ENCODE measurements at regions not wholly inside any gene's neighbourhood (a gene's known extent, or its start where the extent isn't known, plus 50 kb on each side); places are given as distances from the start of the nearest gene placed in this dataset.

DNA sequence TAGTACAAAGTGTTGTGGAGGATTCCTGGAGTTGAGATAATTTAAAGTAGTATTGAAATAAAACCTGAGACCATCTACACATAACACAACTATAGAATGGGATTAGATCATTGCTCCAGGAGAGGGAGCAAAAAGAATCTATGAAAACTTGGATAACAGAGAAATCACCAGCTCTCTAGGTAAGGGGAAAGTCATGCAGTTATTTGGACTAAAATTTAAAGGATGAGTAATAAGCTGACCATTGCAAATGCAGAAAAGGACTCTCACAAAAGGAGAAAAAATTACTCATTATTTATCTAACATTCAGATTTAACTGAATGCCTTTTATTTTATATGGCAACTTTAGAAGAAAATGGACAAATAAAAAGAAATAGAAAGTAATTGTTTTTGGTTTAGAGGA, 1399.8 kb upstream of the ACVR2A start:
- peaks cover 6% of the 10 kb centered on the region; the same call in 1 of the 2 replicates for H3K9me3 ChIP-seq (ENCODE audit: control insufficient read depth, insufficient read depth, low read depth, low read length)
- H3K4me1 ChIP-seq (ENCODE audit: control insufficient read depth, insufficient read depth, low read length) = no peaks in the 10 kb centered on the region
- H3K9ac ChIP-seq (ENCODE audit: low read length) = no peak overlapping the region
- H3K4me3 ChIP-seq (ENCODE audit: low read depth, low read length) = no peak overlapping the region
- no peaks in the 10 kb centered on the region for H3K27me3 ChIP-seq (ENCODE audit: control insufficient read depth, insufficient read depth, low read length)
- H3K27ac ChIP-seq (ENCODE audit: low read depth, low read length) = no peak overlapping the region
- no peaks in the 10 kb centered on the region for H3K36me3 ChIP-seq (ENCODE audit: control insufficient read depth, insufficient read depth, low read length)

DNA sequence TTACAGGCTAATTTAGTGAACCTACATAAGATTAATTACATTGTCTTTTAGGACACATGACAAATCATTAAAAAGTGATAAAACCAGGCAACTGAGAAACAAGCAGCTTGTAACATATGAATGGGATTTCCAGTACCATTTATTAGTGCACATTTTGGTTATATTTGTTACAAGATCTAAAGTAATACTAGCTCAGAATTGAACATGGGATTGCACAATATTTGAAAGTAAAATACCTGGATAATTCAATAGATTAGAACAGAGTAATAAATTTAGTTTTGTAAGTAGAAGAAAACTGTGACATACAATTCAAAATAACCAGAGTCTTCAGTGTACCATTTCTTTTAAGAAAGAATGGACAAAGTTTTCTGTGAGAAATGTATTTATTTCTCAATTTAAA, 1400.7 kb upstream of the ACVR2A start:
- Histone ChIP-seq H3K9ac (ENCODE audit: low read length) (no peak overlapping the region), H3K27ac (ENCODE audit: low read depth, low read length) (no peak overlapping the region), H3K36me3 (ENCODE audit: control insufficient read depth, insufficient read depth, low read length) (no peaks in the 10 kb centered on the region), H3K9me3 (ENCODE audit: control insufficient read depth, insufficient read depth, low read depth, low read length) (peaks cover 6% of the 10 kb centered on the region; the same call in 1 of the 2 replicates), H3K4me1 (ENCODE audit: control insufficient read depth, insufficient read depth, low read length) (no peaks in the 10 kb centered on the region), H3K27me3 (ENCODE audit: control insufficient read depth, insufficient read depth, low read length) (no peaks in the 10 kb centered on the region), H3K4me3 (ENCODE audit: low read depth, low read length) (no peak overlapping the region)

DNA sequence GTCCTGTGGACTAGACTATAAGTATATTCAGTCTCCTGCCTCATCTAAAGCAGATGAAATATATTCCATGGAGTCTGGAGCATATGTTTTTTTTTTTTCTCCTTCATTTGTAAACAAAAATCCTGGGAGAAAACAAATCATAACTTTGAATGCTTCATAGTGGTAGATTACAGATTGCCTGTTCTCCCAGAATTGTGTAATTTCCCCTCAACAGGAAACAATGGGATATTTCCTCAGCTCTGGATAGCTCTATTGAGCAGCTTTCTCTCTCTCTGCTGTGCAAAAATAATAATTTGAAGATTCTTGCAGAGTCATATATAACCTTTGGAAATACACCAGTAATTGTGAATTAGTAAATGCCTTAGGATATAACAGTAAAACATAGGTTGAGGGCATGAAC, 1406.6 kb upstream of the ACVR2A start:
- Histone ChIP-seq H3K27ac (ENCODE audit: low read depth, low read length) (no peak overlapping the region), H3K4me1 (ENCODE audit: control insufficient read depth, insufficient read depth, low read length) (peaks cover 5% of the 10 kb centered on the region; the same call in 1 of the 2 replicates), H3K9me3 (ENCODE audit: control insufficient read depth, insufficient read depth, low read depth, low read length) (no peaks in the 10 kb centered on the region), H3K27me3 (ENCODE audit: control insufficient read depth, insufficient read depth, low read length) (no peaks in the 10 kb centered on the region), H3K9ac (ENCODE audit: low read length) (no peak overlapping the region), H3K36me3 (ENCODE audit: control insufficient read depth, insufficient read depth, low read length) (no peaks in the 10 kb centered on the region), H3K4me3 (ENCODE audit: low read depth, low read length) (no peak overlapping the region)

DNA sequence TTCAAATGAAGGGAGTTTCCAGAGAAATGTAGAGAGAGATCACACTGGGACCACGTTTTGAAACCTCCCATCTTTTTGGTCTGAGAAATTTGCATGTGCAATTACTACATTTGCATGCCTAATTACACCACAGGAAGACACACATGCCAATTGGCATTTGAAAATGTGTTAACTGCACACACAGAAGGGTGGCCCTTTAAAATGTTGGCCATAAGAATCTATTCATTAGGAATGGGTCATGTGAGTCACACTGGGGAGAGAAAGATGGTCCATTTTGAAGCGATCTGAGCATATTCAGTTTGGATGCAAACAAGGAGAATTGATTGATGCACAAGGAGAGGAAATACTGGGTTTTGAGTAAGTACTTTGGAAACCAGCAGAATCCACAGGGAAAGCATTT, 1407.1 kb upstream of the ACVR2A start:
- Histone ChIP-seq H3K27ac (ENCODE audit: low read depth, low read length) (no peak overlapping the region), H3K9me3 (ENCODE audit: control insufficient read depth, insufficient read depth, low read depth, low read length) (no peaks in the 10 kb centered on the region), H3K27me3 (ENCODE audit: control insufficient read depth, insufficient read depth, low read length) (no peaks in the 10 kb centered on the region), H3K4me3 (ENCODE audit: low read depth, low read length) (no peak overlapping the region), H3K9ac (ENCODE audit: low read length) (no peak overlapping the region), H3K4me1 (ENCODE audit: control insufficient read depth, insufficient read depth, low read length) (peaks cover 5% of the 10 kb centered on the region; the same call in 1 of the 2 replicates), H3K36me3 (ENCODE audit: control insufficient read depth, insufficient read depth, low read length) (no peaks in the 10 kb centered on the region)

DNA sequence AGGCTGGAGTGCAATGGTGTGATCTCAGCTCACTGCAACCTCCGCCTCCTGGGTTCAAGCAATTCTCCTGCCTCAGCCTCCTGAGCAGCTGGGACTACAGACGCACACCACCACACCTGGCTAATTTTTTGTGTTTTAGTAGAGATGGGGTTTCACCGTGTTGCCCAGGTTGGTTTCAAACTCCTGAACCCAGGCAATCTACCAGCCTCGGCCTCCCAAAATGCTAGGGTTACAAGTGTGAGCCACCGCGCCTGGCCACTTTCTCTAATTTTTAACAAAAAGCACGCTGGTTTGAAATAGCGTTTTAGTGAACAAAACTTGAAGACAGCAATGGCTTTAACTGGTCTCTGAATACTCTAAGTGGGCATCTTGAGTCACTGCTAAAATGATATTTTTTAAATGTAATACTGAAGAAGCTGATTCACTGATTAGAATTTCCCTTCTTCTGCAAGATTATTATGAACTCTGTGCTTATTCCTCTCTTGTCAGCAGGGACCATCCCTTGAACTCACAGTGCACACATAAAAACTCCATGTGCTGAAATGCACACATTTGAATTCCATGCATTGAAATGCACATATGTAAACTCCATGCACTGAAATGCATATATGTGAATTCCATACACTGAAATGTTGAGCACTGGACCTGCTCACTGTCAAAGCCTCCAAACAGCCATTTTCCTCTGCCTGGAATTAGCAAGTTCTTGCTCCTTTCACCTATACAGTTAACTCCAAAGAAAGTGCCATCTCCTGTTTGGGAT, 1411.5 kb upstream of the ACVR2A start:
- Histone ChIP-seq H3K9me3 (ENCODE audit: control insufficient read depth, insufficient read depth, low read depth, low read length) (no peaks in the 10 kb centered on the region), H3K4me3 (ENCODE audit: low read depth, low read length) (no peak overlapping the region), H3K36me3 (ENCODE audit: control insufficient read depth, insufficient read depth, low read length) (no peaks in the 10 kb centered on the region), H3K27me3 (ENCODE audit: control insufficient read depth, insufficient read depth, low read length) (no peaks in the 10 kb centered on the region), H3K27ac (ENCODE audit: low read depth, low read length) (no peak overlapping the region), H3K9ac (ENCODE audit: low read length) (no peak overlapping the region), H3K4me1 (ENCODE audit: control insufficient read depth, insufficient read depth, low read length) (peaks cover 10% of the 10 kb centered on the region)

DNA sequence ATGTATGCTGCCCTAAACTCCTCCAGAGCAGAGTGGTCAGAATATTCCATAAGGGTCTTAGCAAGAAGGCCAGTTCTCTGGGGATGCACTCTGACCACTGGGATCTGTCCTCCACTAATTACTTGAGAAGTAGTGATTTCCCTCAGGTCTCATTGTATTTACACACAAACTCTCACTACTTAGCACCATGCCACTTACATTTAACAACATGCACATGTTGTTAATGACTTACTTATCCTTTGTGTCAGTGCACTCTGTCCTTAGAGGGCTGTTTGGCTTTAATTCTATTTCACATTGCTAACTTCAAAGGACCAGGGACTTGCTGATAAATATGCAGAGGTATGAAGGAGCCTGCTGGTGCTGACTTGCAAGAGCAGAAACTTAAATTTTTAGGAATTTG, 1415.5 kb upstream of the ACVR2A start:
- Histone ChIP-seq H3K9me3 (ENCODE audit: control insufficient read depth, insufficient read depth, low read depth, low read length) (no peaks in the 10 kb centered on the region), H3K4me3 (ENCODE audit: low read depth, low read length) (no peak overlapping the region), H3K9ac (ENCODE audit: low read length) (no peak overlapping the region), H3K27ac (ENCODE audit: low read depth, low read length) (no peak overlapping the region), H3K36me3 (ENCODE audit: control insufficient read depth, insufficient read depth, low read length) (no peaks in the 10 kb centered on the region), H3K27me3 (ENCODE audit: control insufficient read depth, insufficient read depth, low read length) (no peaks in the 10 kb centered on the region), H3K4me1 (ENCODE audit: control insufficient read depth, insufficient read depth, low read length) (peaks cover 4% of the 10 kb centered on the region; the same call in 1 of the 2 replicates)

DNA sequence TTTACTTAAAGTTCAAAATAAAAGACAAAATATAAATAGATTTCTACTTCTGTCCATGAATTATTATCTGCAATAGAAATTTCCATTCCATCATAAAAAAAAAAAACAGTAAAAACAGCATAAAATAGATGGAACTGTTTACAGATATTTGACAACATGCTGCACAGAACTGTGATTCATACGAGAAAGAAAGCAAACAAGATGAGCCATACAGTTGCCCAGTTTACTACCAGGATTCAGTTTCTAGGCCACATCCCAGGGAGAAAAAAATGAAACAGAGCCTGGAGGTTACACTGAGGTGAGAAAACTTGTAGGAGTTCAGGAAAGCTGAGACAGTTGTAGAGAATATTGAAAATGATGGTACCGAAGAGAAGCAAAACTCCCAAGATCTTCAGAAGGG, 1426.9 kb upstream of the ACVR2A start:
- Histone ChIP-seq H3K9ac (ENCODE audit: low read length) (no peak overlapping the region), H3K36me3 (ENCODE audit: control insufficient read depth, insufficient read depth, low read length) (no peaks in the 10 kb centered on the region), H3K27me3 (ENCODE audit: control insufficient read depth, insufficient read depth, low read length) (no peaks in the 10 kb centered on the region), H3K4me3 (ENCODE audit: low read depth, low read length) (no peak overlapping the region), H3K9me3 (ENCODE audit: control insufficient read depth, insufficient read depth, low read depth, low read length) (no peaks in the 10 kb centered on the region), H3K27ac (ENCODE audit: low read depth, low read length) (no peak overlapping the region), H3K4me1 (ENCODE audit: control insufficient read depth, insufficient read depth, low read length) (peaks cover 17% of the 10 kb centered on the region; the same call in 1 of the 2 replicates)

DNA sequence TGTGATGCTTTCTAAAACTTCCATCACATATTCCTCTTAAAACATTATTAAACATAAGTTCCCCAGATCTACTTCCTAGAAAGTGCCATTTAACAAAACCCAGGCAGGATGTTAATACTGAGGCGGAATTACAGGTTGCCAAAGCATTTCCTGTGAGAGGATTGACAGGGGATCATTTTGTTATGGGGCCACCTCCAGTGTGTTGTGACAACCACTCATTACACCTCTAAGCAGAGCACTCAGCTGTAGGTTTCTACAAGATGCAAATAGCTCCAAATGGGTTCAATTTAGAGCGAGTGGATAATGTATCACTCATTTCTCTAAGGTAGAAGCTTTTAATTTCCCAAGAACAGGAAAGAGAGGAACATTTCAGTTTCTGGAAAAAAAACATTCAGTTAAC, 1429.5 kb upstream of the ACVR2A start:
- H3K27ac ChIP-seq (ENCODE audit: low read depth, low read length) = no peak overlapping the region
- no peaks in the 10 kb centered on the region for H3K36me3 ChIP-seq (ENCODE audit: control insufficient read depth, insufficient read depth, low read length)
- no peak overlapping the region for H3K4me3 ChIP-seq (ENCODE audit: low read depth, low read length)
- H3K4me1 ChIP-seq (ENCODE audit: control insufficient read depth, insufficient read depth, low read length) = peaks cover 17% of the 10 kb centered on the region; the same call in 1 of the 2 replicates
- H3K27me3 ChIP-seq (ENCODE audit: control insufficient read depth, insufficient read depth, low read length) = no peaks in the 10 kb centered on the region
- no peaks in the 10 kb centered on the region; the same call in 1 of the 2 replicates for H3K9me3 ChIP-seq (ENCODE audit: control insufficient read depth, insufficient read depth, low read depth, low read length)
- H3K9ac ChIP-seq (ENCODE audit: low read length) = no peak overlapping the region

DNA sequence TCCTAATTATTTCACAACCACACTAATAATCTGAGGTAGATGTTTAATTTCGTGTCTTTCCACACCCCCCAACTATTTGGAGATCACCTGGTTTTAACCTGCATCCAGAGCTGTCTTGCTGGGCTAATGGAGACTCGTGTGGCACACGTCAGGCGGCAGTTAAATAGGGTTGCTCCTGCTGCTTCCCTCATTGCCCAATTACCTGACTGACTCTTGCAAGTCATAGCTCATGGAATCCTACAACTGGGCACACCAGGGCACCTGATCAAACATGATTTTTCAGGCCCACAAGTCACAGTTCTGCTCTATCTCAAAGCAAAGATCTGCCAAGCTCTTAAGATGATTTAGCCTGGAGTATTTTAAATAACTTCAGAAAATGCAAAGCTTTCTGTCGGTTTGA, 1430.4 kb upstream of the ACVR2A start:
- Histone ChIP-seq H3K4me1 (ENCODE audit: control insufficient read depth, insufficient read depth, low read length) (peaks cover 17% of the 10 kb centered on the region; the same call in 1 of the 2 replicates), H3K36me3 (ENCODE audit: control insufficient read depth, insufficient read depth, low read length) (no peaks in the 10 kb centered on the region), H3K9ac (ENCODE audit: low read length) (no peak overlapping the region), H3K27ac (ENCODE audit: low read depth, low read length) (no peak overlapping the region), H3K27me3 (ENCODE audit: control insufficient read depth, insufficient read depth, low read length) (no peaks in the 10 kb centered on the region), H3K4me3 (ENCODE audit: low read depth, low read length) (no peak overlapping the region), H3K9me3 (ENCODE audit: control insufficient read depth, insufficient read depth, low read depth, low read length) (no peaks in the 10 kb centered on the region; the same call in 1 of the 2 replicates)

DNA sequence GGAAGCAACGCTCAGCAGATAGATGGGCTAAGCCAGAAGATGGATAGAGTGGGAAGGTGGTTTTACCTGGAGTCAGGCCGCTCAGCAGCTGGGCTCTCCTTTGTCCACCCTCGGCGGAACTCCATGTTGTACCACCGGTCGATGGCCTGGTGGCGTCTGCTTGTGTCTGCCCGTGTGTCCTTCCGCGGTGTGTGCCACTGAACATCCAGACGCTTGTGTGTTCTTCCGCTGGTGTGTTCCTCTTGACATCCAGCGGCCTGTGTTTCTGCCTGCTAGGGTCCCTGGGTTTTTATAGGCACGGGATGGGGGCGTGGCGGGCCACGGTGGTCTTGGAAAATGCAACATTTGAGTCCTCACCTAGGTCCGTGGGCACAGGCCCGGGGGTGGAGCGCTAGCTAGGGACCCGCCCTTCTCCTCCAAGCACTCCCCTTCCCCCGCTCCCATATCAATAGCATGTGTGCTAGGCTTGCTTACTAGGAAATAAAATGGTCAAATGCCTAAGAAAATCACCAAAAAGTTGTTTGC, 1431.7 kb upstream of the ACVR2A start:
- Histone ChIP-seq H3K4me1 (ENCODE audit: control insufficient read depth, insufficient read depth, low read length) (peaks cover 17% of the 10 kb centered on the region; the same call in 1 of the 2 replicates), H3K27me3 (ENCODE audit: control insufficient read depth, insufficient read depth, low read length) (no peaks in the 10 kb centered on the region), H3K4me3 (ENCODE audit: low read depth, low read length) (no peak overlapping the region), H3K9ac (ENCODE audit: low read length) (no peak overlapping the region), H3K27ac (ENCODE audit: low read depth, low read length) (no peak overlapping the region), H3K36me3 (ENCODE audit: control insufficient read depth, insufficient read depth, low read length) (no peaks in the 10 kb centered on the region), H3K9me3 (ENCODE audit: control insufficient read depth, insufficient read depth, low read depth, low read length) (no peaks in the 10 kb centered on the region; the same call in 1 of the 2 replicates)

DNA sequence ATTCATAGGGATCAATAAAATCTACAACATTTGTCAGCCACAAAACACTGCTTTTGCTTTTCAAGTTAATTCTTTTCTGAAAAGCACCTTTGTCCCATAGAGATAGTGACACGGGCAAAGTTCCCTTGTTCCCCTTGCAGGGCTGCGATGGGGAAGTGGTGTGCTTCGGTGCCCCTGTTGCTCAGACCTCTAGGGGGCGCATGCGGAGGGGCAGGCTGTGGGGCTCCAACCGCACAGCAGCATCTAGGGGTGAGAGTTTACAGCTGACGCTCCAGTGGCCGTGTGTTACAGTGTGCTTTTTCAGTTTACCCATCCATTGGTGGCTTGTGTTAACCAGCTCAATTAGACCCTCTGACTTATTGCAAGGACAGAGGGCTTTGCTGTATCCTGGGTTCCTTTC, 1432.2 kb upstream of the ACVR2A start:
- no peak overlapping the region for H3K27ac ChIP-seq (ENCODE audit: low read depth, low read length)
- no peaks in the 10 kb centered on the region for H3K36me3 ChIP-seq (ENCODE audit: control insufficient read depth, insufficient read depth, low read length)
- H3K9ac ChIP-seq (ENCODE audit: low read length) = no peak overlapping the region
- H3K27me3 ChIP-seq (ENCODE audit: control insufficient read depth, insufficient read depth, low read length) = no peaks in the 10 kb centered on the region
- H3K4me1 ChIP-seq (ENCODE audit: control insufficient read depth, insufficient read depth, low read length) = peaks cover 17% of the 10 kb centered on the region; the same call in 1 of the 2 replicates
- no peak overlapping the region for H3K4me3 ChIP-seq (ENCODE audit: low read depth, low read length)
- H3K9me3 ChIP-seq (ENCODE audit: control insufficient read depth, insufficient read depth, low read depth, low read length) = no peaks in the 10 kb centered on the region; the same call in 1 of the 2 replicates

Measured in HUES6 (cell line).